HCT116 (cell line): ENCODE measurements at regions not wholly inside any gene's neighbourhood (a gene's known extent, or its start where the extent isn't known, plus 50 kb on each side); places are given as distances from the start of the nearest gene placed in this dataset.

Experiments used
- ATAC-seq: fragments of 200-7000 bp; cut with Tn5 transposase; 2 replicates; pipeline ENCODE4 v1.9.1; 2020; ENCODE audit warnings: mild to moderate bottlenecking, moderate library complexity
- BruUV-seq: library from RNA; stranded (reverse); fragments of 400-500 nt; replicated peaks from 2 replicates; lab custom pipeline; 2021; lab: Mats Ljungman, UMichigan
- CTCF ChIA-PET: fragments of 300-600 bp; sonication (Branson Sonifier 250); formaldehyde crosslinking; loops from one replicate; lab custom pipeline; 2021; ENCODE audit warnings: antibody characterized with exemption; lab: Charles Lee
- POLR2A ChIA-PET: fragments of 300-600, 350-600 bp; sonication (Branson Sonifier 250); formaldehyde crosslinking; loops from one replicate; lab custom pipeline; 2021; ENCODE audit warnings: antibody characterized with exemption; lab: Charles Lee
- RAD21 ChIA-PET, 2 experiments: fragments of 300-600 bp; sonication (Branson Sonifier 250); formaldehyde crosslinking; loops; one replicate each; lab custom pipeline; 2023; ENCODE audit warnings: low total read pairs in 2 of 2; ENCODE audit not compliant: uncharacterized antibody in 2 of 2, unreplicated experiment in 2 of 2, low non-redundant PET in 1 of 2; lab: Charles Lee
- DNase-seq: peaks from one replicate; pipeline ENCODE4 v3.0.0-alpha.2; 2010; ENCODE audit warnings: low read depth, low spot score
- H2AFZ ChIP-seq: fragments of 200-600 bp; shearing (Covaris generic), sonication (generic); 2 replicates; pipeline ENCODE4 v1.6.1; 2017; ENCODE audit warnings: low read depth, mixed run types, mixed read lengths, antibody characterized with exemption, low read length; ENCODE audit not compliant: poor library complexity, severe bottlenecking
- H3K27ac ChIP-seq: 2 replicates; pipeline ENCODE4 v1.5.1; 2012; ENCODE audit warnings: low read depth, low read length
- H3K27me3 ChIP-seq: fragments of 200-600 bp; sonication (generic); 2 replicates; pipeline ENCODE4 v1.6.1; 2016; ENCODE audit warnings: mixed run types, low read length, mixed read lengths; ENCODE audit not compliant: insufficient read depth
- H3K36me3 ChIP-seq, 2 experiments: fragments of 200-500 bp in 1 of 2; fragments of 200-600 bp in 1 of 2; sonication (Bioruptor generic) in 1 of 2; sonication (generic) in 1 of 2; 2 replicates each; pipeline versions ENCODE4 v1.5.1 to v1.6.1; 2014 to 2016; ENCODE audit warnings: low read length in 2 of 2, inconsistent platforms in 1 of 2, mixed read lengths in 1 of 2, mixed run types in 1 of 2; ENCODE audit not compliant: insufficient read depth in 2 of 2, control insufficient read depth in 1 of 2
- H3K4me1 ChIP-seq, 2 experiments: fragments of 200-600 bp in 1 of 2; sonication (generic) in 1 of 2; 2 replicates each; pipeline versions ENCODE4 v1.5.1 to v1.6.1; 2012 to 2017; ENCODE audit warnings: low read length in 2 of 2, inconsistent platforms in 1 of 2, mild to moderate bottlenecking in 1 of 2, mixed read lengths in 1 of 2, mixed run types in 1 of 2, moderate library complexity in 1 of 2; ENCODE audit not compliant: insufficient read depth in 2 of 2, control insufficient read depth in 1 of 2
- H3K4me2 ChIP-seq: fragments of 200-600 bp; sonication (generic); 2 replicates; pipeline ENCODE4 v1.6.1; 2017; ENCODE audit warnings: mixed run types, low read length, mixed read lengths
- H3K4me3 ChIP-seq, 2 experiments: fragments of 200-600 bp in 1 of 2; sonication (generic) in 1 of 2; replicated peaks in 1 of 2; 2 replicates each; pipeline ENCODE4 v1.5.1; 2011 to 2016; ENCODE audit warnings: low read length in 2 of 2, control low read depth in 1 of 2, low read depth in 1 of 2, mild to moderate bottlenecking in 1 of 2, mixed read lengths in 1 of 2, mixed run types in 1 of 2
- H3K79me2 ChIP-seq: fragments of 200-600 bp; sonication (generic); 2 replicates; pipeline ENCODE4 v1.6.1; 2017; ENCODE audit warnings: mild to moderate bottlenecking, mixed run types, low read length, moderate library complexity, mixed read lengths; ENCODE audit not compliant: insufficient read depth
- H3K9ac ChIP-seq: fragments of 200-600 bp; sonication (generic); 2 replicates; pipeline ENCODE4 v1.6.1; 2016; ENCODE audit warnings: low read length, mixed read lengths
- H3K9me2 ChIP-seq: fragments of 200-600 bp; sonication (generic), shearing (Covaris generic); 2 replicates; pipeline ENCODE4 v1.6.1; 2017; ENCODE audit warnings: mixed run types, mild to moderate bottlenecking, moderate library complexity; ENCODE audit not compliant: insufficient read depth
- H3K9me3 ChIP-seq, 2 experiments: fragments of 200-500 bp in 1 of 2; fragments of 200-600 bp in 1 of 2; sonication (Bioruptor generic) in 1 of 2; sonication (generic) in 1 of 2; 2 replicates each; pipeline ENCODE4 v1.6.1; 2014 to 2017; ENCODE audit warnings: low read length in 2 of 2, mixed read lengths in 2 of 2, inconsistent platforms in 1 of 2, low read depth in 1 of 2, mild to moderate bottlenecking in 1 of 2, mixed run types in 1 of 2, moderate library complexity in 1 of 2; ENCODE audit not compliant: control insufficient read depth in 1 of 2, insufficient read depth in 1 of 2
- H4K20me1 ChIP-seq: fragments of 200-600 bp; sonication (generic), shearing (Covaris generic); 2 replicates; pipeline ENCODE4 v1.6.1; 2017; ENCODE audit warnings: mixed run types, mild to moderate bottlenecking, moderate library complexity; ENCODE audit not compliant: insufficient read depth
- REST ChIP-seq: IDR thresholded peaks from 2 replicates; pipeline ENCODE4 v1.6.1; 2012; ENCODE audit warnings: low read depth
- TCF7L2 ChIP-seq: IDR thresholded peaks from 2 replicates; pipeline ENCODE4 v1.7.0; 2011; ENCODE audit warnings: borderline replicate concordance, inconsistent platforms; ENCODE audit not compliant: insufficient read depth, insufficient read length; ENCODE audit errors: extremely low read depth
- ZBTB33 ChIP-seq: IDR thresholded peaks from 2 replicates; pipeline ENCODE4 v1.6.1; 2011; ENCODE audit warnings: mild to moderate bottlenecking, low read length, moderate library complexity; ENCODE audit not compliant: insufficient replicate concordance; ENCODE audit errors: extremely low read depth
- intact Hi-C: fragments of 100-400 bp; cut with micrococcal nuclease; formaldehyde crosslinking; loops from 2 replicates; pipeline ENCODE4 v1.10.0; 2022
- TF ChIP-seq, protein P1 (sequence below): IDR thresholded peaks from 2 replicates; pipeline ENCODE4 v1.6.1; 2012

DNA sequence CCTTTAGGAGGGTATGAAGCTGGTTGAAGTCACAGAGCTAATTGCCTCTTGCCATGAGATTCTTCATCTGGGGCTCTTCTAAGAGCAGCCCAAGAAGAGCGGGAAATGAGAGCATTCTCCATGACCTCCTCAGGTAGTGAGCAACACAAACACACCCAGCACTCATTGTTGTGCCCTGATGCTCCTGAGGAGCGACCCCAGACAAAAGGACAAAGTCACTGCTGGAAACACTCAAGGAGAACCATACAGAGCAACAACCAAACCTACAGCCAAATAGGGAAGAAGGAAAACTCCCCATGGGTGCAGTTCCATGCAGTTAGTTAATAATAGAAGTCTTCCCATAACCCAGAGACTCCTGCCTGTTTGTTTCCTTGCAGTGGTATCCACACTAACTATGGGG, 426.0 kb upstream of the CRIM1 start:
- POLR2A ChIA-PET = no interaction called here
- TF ChIP-seq ZBTB33 (no peak), REST (no peak), TCF7L2 (no peak)
- TF ChIP-seq, protein P1, sequence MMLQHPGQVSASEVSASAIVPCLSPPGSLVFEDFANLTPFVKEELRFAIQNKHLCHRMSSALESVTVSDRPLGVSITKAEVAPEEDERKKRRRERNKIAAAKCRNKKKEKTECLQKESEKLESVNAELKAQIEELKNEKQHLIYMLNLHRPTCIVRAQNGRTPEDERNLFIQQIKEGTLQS = no peak

More for the DNA sequence above, 426.0 kb upstream of the CRIM1 start:
- no peaks in the 10 kb centered on the region for H3K79me2 ChIP-seq
- H2AFZ ChIP-seq = no peak overlapping the region
- no peaks in the 10 kb centered on the region for H3K9me2 ChIP-seq
- RAD21 ChIA-PET = no interaction called here
- no peaks in the 10 kb centered on the region for H3K9me3 ChIP-seq
- no peak overlapping the region for H3K4me2 ChIP-seq
- CTCF ChIA-PET = no interaction called here
- H3K36me3 ChIP-seq = no peaks in the 10 kb centered on the region
- H4K20me1 ChIP-seq = no peaks in the 10 kb centered on the region; the same call in 1 of the 2 replicates
- H3K27me3 ChIP-seq = no peaks in the 10 kb centered on the region
- no peak overlapping the region for H3K9ac ChIP-seq
- H3K27ac ChIP-seq = no peak overlapping the region
- DNase-seq = no peak
- no TSS peak for BruUV-seq
- H3K4me1 ChIP-seq = no peaks in the 10 kb centered on the region
- H3K4me3 ChIP-seq = no peak overlapping the region
- intact Hi-C loops = no loop called here
- no peak for ATAC-seq
